Smooth muscle cell of the brain vasculature (primary cell): ENCODE measurements at regions not wholly inside any gene's neighbourhood (a gene's known extent, or its start where the extent isn't known, plus 50 kb on each side); places are given as distances from the start of the nearest gene placed in this dataset.

Experiments
- DNase-seq: peaks from one replicate; pipeline ENCODE4 v3.0.0-alpha.2; 2012; ENCODE audit warnings: low read depth, low spot score

DNA sequence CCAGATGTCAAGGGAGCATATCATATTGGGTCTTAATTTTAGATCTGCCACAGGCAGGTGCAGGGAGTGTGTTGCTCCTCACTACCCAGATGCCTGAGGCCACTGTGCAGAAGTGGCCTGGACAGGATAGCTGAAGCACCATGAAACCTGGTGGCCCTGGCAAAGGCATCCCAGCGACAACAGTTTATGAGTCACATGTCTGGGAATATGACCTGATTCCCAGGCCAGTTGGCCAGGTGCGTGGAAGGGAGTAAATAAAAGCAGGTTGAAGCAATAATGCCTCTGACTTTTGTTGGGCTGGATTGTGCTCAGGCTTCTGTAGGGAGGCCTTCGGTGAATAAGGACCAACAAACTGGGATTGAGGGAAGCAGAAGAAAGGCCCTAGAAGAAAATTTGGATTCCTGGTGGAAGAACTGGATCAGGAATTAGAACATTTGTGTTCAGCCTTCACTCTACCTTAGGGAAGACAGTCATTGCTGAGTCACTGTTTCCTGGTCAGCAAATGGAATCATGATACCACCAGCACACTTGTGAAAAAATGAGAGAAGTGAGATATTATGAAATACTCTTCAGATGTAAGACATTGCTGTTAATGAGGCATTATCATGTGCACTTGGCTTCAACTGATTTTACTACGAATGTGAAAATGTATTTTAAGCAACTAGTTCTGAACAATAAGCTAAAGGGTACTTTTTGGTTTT lies 78.4 kb upstream of the ZNF516 start:
- DNase-seq: no peak

DNA sequence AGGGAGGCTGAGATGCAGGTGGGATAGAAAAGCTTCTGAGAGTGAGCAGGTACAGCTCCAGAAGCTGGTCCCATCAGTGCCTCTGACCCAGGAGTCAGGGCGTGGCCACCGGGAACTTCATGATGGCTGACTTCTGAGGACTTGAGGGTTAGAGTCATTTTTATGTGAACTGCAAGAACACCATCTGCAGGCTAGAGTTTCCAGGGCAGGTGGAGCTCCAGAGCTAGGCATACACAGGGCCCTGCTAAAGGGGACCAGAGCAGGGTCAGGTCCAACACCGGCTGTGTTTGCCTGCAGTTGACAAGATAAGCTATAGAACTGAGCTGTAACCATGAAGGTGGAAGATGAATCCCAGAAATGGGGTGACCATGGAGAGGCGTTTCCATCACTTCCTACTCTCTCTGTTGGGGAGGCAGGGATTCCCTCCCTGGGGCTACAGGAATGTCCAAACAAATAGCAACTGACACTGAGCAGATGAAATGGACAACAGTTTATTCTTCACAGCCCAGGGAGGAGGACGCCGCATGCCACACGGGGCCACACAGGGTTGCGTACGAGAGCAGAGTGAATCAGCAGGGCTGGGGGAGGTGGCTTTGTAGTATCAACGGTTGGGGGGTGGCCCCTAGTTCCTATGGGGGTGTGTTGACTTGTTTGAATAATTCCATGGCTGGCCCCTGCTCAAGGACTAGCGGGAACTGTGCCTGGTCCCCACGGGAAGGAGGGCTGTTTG lies 77.6 kb upstream of the ZNF516 start:
- DNase-seq: no peak

DNA sequence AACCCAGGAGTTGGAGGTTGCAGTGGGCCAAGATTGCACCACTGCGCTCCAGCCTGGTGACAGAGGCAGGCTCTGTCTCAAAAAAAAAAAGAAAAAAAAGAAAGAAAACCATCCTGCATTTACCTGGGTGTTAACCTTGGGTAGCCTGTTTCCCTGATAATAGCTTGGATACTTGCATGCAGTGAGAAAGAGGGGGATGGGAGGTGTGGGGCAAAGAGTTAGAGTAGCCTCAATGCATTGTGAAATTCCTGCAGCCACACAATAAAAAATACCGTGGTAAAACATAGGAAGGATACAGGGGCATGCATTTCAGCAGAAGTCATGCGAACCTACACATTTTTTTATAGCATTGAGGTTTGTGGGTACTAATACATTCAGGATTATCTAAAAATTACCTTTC lies 76.6 kb upstream of the ZNF516 start:
- DNase-seq: no peak

DNA sequence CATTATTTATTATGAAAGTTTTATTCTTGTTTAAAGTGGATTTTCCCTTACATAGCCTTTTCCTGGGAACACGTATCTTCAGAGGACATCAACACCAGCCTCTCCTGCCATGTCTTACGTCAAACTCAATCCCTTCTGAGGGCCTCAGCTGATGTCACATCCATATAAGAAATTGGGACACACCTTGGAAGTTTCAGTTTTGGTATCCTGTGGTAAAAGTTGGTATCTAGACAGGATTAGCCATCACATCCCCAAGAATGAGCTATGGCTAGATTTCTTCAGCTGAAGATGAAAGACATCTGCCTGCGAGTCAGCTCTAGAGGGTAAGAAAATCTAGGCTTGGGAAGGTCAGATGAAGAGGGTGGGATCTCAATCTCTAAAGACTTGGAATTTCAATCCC lies 75.8 kb upstream of the ZNF516 start:
- DNase-seq: no peak

DNA sequence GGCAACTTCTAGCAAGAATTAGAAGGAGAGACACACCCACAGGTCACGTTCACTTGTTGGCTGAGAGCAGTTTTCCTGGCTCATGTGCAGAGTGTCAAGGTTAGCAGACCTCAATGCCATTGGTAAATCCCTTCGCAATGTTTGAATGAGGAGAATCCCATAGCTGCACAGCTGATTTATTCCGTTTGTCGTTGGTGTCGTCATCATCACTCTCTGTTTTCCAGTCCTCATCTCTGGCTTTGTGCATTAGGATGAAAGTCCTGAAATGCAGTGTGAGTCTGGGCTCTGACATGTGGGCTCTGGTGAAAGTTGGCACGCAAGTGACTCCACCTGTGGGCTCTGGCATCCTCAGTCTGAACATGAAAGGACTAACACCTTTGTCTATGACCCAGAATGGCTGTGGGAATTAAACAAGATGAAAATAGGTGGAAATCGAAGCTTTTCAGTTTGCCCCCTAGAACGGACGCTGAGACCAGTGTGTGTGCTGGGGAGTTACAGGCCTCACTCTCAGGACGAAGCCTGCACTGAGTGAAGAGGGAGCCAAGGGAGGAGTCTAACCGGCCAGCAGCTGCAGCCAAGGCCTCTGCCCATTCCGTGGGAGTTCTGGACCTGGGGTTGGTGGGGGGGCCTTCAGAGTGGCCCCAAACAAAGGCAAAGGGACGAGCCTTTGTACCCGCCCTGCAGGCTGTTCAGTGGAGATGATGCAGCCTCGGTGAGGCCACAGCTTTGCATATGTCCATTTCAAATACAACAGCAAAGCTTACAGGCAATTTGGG lies 74.8 kb upstream of the ZNF516 start:
- DNase-seq: no peak

DNA sequence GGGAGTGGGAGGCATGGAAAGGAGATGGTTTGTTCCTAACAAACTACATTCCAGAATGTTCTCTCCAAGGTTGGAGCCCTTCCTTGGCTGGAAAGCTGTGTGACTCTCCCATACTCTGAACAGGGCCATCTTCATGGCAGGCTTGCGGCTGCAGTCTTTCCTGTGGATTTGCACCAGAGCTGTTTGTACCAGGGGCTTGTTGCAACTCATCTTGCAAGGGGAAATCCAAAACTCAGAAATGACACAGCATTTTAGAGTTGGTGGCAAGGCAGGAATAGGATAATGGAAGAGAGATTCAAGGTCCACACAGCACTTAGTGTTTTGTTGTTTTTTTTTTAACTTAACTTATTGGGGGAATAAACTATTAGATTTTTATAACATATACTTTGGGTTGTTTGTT lies 73.7 kb upstream of the ZNF516 start:
- no peak for DNase-seq

DNA sequence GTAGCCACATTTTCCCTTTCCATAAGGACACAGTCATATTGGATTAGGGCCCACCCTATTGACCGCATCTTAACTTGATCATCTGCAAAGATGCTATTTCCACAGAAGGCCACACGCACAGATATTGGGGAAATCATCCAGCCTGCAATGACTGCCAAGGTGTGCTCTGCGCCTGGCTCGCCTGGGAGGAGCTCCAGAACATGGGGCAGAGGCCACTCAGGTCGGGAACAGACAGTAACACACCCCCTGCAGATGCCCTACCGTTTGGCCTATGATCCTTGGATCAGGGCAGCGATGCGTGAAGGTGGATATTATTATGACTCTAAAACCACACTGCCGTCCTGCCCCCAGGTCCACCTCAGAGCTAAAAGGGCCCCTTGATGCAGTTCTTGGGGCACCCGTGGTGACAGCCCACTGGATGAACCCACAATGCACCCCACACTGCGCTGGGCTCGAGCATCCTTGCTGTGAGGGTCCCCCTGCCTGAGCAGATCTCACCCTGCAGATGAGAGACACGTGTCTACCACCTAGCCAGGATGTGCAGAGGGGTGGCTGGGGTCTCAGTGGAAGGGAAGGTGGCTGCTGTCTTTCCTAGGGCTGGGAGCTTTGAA lies 72.9 kb upstream of the ZNF516 start:
- no peak for DNase-seq

DNA sequence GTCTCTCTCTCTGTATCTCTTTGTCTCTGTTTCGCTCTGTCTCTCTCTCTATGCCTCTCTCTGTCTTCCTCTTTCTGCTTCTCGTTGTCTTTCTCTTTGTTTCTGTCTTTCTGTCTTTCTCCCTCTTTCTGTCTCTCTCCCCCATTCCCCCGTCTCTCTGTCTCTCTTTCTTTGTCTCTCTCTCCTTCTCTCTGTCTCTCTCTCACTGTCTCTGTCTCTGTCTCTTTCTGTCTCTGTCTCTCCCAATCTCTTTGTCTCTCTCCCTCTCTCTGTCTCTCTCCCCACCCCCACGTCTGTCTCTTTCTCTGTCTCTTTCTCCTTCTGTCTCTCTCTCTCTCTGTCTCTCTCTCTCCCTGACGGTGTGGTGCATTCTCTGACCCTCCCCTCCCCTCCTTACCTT lies 71.9 kb upstream of the ZNF516 start:
- DNase-seq: no peak

DNA sequence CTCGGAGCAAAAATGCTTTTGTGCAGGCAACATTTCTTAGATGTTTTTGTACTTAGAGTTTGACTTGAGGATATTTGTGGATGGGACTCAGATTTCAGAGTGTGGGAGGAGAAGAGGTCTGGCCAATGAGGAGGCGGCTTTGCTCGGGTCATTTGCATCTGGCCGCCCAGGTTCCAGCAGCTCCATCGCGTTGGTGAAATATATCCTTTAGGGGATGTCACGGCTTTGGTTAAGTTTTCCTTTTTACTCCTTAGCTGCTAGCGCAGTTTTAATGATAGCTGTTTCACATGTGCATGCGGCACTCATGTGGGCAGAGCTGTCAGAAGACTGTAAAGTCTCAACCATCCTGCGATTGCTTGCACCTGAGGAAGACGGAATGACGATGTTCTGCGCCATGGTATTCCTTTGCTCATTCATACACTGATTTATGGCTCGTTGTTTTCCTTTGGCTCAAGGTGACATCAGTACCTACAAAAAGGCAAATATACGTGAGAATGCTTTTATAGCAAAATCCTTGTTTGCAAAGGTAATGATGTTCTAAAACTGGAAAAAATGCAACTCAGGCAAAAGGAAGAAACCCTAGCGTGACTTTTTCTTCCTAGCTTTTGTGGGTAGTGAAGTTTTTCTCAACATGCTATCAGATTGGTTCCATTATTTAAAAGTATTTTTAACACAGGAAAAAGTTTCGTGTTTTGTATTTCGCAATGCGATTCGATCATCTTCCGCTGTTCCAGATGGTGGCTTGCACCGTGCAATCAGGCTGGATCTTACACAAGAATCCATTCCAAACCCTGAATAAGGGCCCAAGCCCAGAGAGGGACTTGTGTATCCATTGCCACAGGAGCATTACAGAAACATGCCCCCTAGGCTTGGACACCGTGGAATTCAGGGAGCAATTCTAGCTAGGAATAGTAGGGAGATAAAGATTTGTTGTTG lies 70.5 kb upstream of the ZNF516 start:
- DNase-seq: peak; percentile 77

DNA sequence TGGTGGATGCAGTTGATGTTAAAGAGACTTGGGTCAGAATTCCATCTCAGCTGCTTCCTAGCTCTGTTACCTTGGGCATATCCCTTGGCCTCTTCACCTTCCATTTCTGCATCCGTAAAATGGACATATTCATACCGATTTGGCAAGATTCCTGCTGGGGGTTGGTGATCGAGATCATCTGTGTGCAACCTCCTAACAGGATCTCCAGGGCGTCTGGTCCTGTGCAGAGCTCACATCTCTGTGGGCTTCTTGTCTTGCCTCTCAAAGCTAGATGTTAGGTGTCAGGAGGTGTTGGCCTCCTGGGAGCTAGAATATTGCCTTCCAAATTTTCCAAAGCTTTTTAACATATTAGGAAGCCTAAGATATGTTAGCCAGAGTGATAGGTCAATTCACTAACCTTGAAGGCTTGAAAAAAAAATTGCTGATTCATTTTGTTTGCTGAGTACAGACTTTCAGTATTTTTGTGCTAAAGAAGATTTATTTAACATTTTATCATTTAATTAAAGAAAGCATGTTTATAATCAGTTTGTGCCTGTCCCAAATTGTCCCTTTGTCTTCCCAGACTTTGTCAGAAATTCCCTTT lies 69.7 kb upstream of the ZNF516 start:
- DNase-seq: no peak

DNA sequence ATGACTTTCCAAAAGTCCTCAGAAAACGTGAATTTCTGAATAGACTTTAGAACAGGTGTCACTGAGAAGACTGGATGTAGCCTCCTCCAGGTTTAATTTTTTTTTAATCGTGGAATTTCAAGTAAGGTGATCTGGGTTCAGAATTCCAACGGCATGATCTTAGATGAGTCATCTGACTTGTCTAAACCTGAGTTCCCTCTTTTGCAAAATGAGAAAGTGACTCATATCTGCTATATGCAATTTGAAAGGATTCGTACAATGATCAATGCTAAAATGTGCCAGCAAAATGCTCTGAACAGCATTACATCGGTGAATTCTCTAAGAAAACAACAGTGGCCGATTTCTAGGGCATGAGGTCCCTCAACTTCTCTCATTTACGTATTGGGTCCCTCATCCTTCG lies 69.1 kb upstream of the ZNF516 start:
- DNase-seq: no peak

DNA sequence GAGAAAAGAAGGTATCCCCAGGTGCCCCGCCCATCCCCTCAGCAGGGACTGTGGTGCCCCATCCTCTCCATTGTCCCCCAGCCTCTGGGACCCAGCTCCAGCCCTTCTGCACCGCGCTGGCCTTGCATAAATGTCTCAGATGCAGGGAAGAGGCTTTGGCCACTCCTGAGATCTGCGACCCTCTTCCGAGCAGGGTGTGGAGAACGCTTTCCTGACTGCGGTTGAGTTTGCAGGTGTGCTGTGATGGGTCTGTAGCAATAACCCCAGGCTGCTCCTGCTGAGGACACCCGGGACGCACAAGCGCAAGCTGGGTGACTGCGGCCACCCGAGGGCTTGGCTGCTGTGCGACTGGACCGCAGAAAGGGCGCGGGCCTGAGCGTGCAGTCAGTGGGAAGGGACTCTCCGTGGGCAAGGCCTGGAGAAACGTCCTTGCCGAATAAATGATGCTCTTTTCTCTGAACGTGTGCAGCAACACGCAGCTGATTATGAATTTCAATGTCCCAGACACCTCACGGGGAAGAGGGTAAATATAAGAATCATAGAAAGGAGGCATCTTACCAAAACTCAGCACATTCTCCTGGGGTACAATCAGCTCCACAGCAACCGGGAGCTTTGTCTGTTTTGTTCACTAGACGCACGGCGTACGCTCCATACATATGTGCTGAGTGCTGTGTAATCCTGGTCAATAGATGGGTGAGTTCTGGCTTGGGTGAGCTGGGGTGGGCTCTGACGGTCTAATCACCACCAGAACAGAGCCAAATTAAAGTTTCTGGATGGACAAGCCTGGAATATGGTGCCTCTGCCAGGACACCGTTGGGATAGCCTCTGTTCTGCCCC lies 67.5 kb upstream of the ZNF516 start:
- no peak for DNase-seq

DNA sequence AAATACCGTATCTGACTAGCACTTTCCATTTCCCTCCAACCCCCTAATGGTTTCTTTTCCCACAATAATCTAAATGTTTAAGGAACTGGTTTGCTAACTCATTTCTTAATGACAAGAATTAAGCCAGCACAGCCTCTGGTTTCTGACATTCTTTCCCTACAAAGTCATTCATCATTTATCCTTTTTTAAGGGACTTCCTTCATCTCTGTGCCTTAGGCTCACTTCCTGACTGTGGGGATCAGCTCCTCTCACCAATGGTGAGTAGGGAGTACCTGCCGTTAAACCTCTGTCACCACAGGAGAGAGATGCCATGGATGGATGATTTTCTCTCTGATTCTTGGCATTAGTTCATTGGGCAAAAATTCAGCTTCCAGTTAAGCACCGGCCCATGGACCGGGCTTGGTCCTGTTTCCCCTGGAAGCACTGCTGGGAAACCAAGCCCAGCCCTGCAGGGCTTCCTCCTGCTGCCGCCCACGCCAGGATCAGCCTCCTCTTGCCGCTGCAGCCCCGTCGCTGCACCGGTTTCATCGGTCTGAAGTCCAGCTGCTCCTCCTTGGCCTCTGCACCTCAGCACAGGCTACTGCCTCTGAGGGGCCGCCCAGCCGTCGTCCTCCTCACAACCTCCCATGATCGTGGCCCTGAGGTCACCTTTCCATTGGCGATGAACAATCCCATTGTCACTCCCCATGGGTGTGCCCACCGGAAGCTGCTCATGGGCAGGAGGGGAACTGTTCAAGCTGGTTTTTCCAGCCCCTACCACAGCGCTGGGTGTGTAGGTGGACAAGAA lies 64.0 kb upstream of the ZNF516 start:
- no peak for DNase-seq

DNA sequence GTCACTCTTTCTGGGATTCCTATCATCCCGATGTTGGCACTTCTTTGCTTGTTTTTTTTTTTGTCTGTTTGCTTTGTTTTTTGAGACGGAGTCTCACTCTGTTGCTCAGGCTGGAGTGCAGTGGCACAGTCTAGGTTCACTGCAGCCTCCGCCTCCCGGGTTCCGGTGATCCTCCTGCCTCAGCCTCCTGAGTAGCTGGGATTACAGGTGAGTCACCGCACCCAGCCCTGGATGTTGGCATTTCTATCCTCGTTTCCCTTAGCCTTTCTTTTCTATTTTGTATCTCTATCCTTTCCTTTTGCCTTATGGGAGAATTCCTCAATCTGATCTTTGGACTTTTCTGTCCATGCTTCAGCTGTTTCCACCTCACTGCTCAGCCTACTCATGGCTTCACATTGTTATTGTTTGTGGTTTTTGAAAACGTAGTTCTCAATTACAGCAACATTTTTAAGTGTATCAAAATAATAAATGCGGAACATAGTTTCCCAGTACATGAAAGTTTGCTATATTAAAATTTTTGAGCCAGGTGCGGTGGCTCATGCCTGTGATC lies 62.1 kb upstream of the ZNF516 start:
- DNase-seq: no peak

DNA sequence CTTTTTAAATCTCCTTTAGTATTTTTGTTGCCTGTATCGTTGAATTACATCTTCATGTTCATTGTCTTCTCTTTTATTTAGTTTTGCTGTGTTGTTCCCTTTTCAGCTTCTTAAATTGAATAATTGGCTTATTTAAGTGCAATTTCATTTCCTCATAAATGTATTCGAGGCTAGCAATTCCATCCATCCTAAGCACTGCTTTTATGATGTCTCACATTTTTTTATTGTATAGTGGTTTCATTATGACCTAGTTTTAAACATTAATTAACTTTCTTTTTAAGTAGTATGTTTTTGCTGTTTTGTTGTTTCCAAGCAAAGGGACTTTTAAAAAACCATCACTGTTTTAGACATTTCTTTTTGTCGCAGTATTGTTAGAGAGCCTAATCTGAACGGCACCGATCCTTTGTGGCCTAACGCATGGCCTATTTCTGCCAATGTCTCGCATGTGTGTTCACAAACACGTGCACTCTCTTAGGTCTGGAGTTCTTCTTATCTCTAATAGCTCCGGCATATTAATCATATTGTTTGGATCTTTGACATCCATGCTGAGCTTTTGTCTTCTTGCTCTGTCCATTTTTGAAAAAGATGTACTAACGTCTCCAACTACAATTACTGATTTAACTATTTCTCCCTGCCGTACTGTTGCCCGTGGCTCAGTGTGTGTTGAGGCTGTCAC lies 59.6 kb upstream of the ZNF516 start:
- no peak for DNase-seq

DNA sequence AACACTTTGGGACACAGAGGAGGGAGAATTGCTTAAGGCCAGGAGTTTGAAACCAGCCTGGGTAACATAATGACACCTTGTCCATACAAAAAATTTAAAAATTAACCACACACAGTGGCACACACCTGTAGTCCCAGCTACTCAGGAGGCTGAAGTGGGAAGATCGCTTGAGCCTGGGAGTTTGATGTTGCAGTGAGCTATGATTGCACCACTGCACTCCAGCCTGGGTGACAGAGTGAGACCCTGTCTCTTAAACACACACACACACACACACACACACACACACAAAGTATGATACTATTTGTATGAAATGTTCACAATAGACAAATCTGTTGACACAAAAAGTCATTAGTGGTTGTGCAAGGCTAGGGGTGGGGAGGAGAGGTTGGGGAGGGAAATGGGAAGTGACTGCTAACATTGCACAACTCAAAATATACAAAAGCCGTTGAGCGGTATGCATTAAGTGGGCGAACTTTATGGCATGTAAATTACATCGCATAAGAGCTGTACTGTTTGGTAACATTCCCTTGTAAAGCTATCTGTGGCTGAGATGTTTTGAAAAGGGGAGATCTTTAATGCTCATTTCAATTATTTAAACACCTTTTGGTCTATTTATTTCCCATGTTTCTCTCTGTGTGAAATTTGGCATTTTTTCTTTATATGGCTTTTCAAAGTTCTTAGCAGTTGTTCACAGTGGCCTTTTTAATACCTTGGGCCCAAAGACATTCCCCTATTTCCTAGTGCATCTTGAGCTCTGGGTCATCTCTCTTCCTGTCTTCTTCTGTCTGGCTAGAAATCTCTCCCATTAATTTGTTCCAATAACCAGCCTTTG lies 58.9 kb upstream of the ZNF516 start:
- DNase-seq: no peak

DNA sequence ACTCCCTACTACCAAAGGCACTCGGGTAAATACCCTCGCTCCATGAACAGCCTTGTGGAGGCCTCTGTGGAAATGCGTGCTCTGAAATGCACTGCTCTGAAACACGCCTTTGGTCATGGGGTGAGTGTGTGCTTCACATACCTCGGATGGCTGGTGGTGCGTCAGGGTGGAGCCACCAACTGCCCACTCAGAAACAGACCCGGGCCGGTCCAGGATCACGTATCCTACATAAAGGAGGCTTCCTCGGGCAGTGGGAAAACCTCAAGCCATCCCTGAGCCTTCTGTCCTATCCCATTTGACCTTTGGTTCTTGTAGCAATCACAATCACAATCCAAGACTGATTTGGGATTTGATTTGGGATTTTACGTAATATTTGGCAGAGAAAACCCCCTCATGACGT lies 53.5 kb upstream of the ZNF516 start:
- no peak for DNase-seq
